CD4-positive, alpha-beta T cell (primary cell): ENCODE measurements at regions not wholly inside any gene's neighbourhood (a gene's known extent, or its start where the extent isn't known, plus 50 kb on each side); places are given as distances from the start of the nearest gene placed in this dataset.

ENCODE experiments used
- ATAC-seq: fragments of 200-7000 bp; cut with Tn5 transposase; one replicate; pipeline ENCODE4 v1.10.0; 2022; ENCODE audit warnings: mild to moderate bottlenecking; ENCODE audit not compliant: poor library complexity
- CTCF ChIA-PET: fragments of 350-600 bp; sonication (Branson Sonifier 250); formaldehyde crosslinking; loops from one replicate; lab custom pipeline; 2021; ENCODE audit warnings: antibody characterized with exemption, inconsistent platforms; lab: Charles Lee
- POLR2A ChIA-PET: fragments of 350-600 bp; sonication (Branson Sonifier 250); formaldehyde crosslinking; loops from one replicate; lab custom pipeline; 2021; ENCODE audit warnings: antibody characterized with exemption, inconsistent platforms; lab: Charles Lee
- DNase-seq, 14 experiments: peaks; one replicate each; pipeline ENCODE4 v3.0.0-alpha.2; 2013 to 2020; ENCODE audit warnings: mixed read lengths in 2 of 14
- H3K27ac ChIP-seq, 2 donors: one replicate each; pipeline versions ENCODE4 v1.5.1 to v1.7.0; 2013; ENCODE audit warnings: low read length in 2 of 2, low read depth in 1 of 2, mild to moderate bottlenecking in 1 of 2
- H3K27me3 ChIP-seq, 2 experiments: 1 replicate in 1 of 2; 2 replicates in 1 of 2; pipeline versions ENCODE4 v1.6.1 to v1.7.0; 2013; ENCODE audit warnings: low read length in 2 of 2, control low read depth in 1 of 2, mild to moderate bottlenecking in 1 of 2, moderate library complexity in 1 of 2; ENCODE audit not compliant: insufficient read depth in 2 of 2, control insufficient read depth in 1 of 2
- H3K36me3 ChIP-seq: one replicate; pipeline ENCODE4 v1.6.1; 2013; ENCODE audit warnings: low read length, control low read depth; ENCODE audit not compliant: insufficient read depth
- H3K4me1 ChIP-seq: one replicate; pipeline ENCODE4 v1.6.1; 2013; ENCODE audit warnings: low read length, control low read depth; ENCODE audit not compliant: insufficient read depth
- H3K4me3 ChIP-seq: one replicate; pipeline ENCODE4 v1.5.1; 2013; ENCODE audit warnings: mild to moderate bottlenecking, low read length, moderate library complexity
- H3K9me3 ChIP-seq, 2 experiments: 1 replicate in 1 of 2; 2 replicates in 1 of 2; pipeline versions ENCODE4 v1.6.1 to v1.7.0; 2013; ENCODE audit warnings: low read length in 2 of 2, mild to moderate bottlenecking in 2 of 2, control low read depth in 1 of 2, moderate library complexity in 1 of 2; ENCODE audit not compliant: control insufficient read depth in 1 of 2, insufficient read depth in 1 of 2
- H3K27ac Mint-ChIP-seq: one replicate; pipeline ENCODE4 v1.8.0; 2020; ENCODE audit warnings: mixed read lengths
- H3K27me3 Mint-ChIP-seq: one replicate; pipeline ENCODE4 v1.8.0; 2021; ENCODE audit warnings: mixed read lengths
- H3K36me3 Mint-ChIP-seq: one replicate; pipeline ENCODE4 v1.8.0; 2021; ENCODE audit warnings: low read depth, mixed read lengths
- H3K4me1 Mint-ChIP-seq: one replicate; pipeline ENCODE4 v1.8.0; 2021; ENCODE audit warnings: low read depth, mixed read lengths
- H3K4me3 Mint-ChIP-seq: one replicate; pipeline ENCODE4 v1.8.0; 2020; ENCODE audit warnings: mild to moderate bottlenecking, mixed read lengths
- H3K9me3 Mint-ChIP-seq: one replicate; pipeline ENCODE4 v1.8.0; 2020; ENCODE audit warnings: mixed read lengths
- CTCF ChIP-seq: fragments of 200-600 bp; IDR thresholded peaks from one replicate; pipeline ENCODE4 v1.8.0; 2022; ENCODE audit warnings: antibody characterized with exemption, mild to moderate bottlenecking
- intact Hi-C, 2 experiments: fragments of 100-400 bp; cut with DNase I in 1 of 2; cut with micrococcal nuclease in 1 of 2; formaldehyde crosslinking; loops; one replicate each; pipeline versions ENCODE4 v1.15.1 to v1.9.0; 2023 to 2025; cut with DNase I, micrococcal nuclease

GRCh38 chr2:156088587-156088986 is 243.9 kb downstream of the NR4A2 start:
- Histone ChIP-seq H3K4me1 (no peaks in the 10 kb centered on the region), H3K9me3 (peaks cover 0 to 6% of the 10 kb centered on the region in 2 experiments), H3K36me3 (no peaks in the 10 kb centered on the region), H3K27ac (no peak overlapping the region), H3K4me3 (no peak overlapping the region), H3K27me3 (no peaks in the 10 kb centered on the region)
- H3K4me3 Mint-ChIP-seq = no peak overlapping the region
- no peaks in the 10 kb centered on the region for H3K36me3 Mint-ChIP-seq
- H3K27ac Mint-ChIP-seq = no peak overlapping the region
- TF ChIP-seq CTCF = no peak
- intact Hi-C loops = no loop called here
- no peak for DNase-seq
- no peaks in the 10 kb centered on the region for H3K9me3 Mint-ChIP-seq
- no peak for ATAC-seq
- H3K4me1 Mint-ChIP-seq = no peaks in the 10 kb centered on the region
- CTCF ChIA-PET = no interaction called here
- POLR2A ChIA-PET = no interaction called here
- no peaks in the 10 kb centered on the region for H3K27me3 Mint-ChIP-seq

- intact Hi-C loops = no loop called here
- H3K4me1 Mint-ChIP-seq = no peaks in the 10 kb centered on the region
- H3K4me3 ChIP-seq = no peak overlapping the region
These were observed 244.6 kb downstream of the NR4A2 start for GRCh38 chr2:156087875-156088274.

GRCh38 chr2:156083763-156084493 is 248.6 kb downstream of the NR4A2 start:
- ChIA-PET POLR2A (no interaction called here), CTCF (no interaction called here)
- peaks cover 7% of the 10 kb centered on the region for H3K9me3 Mint-ChIP-seq
- Histone ChIP-seq H3K9me3 (peaks cover 0 to 7% of the 10 kb centered on the region in 2 experiments), H3K27me3 (no peaks in the 10 kb centered on the region), H3K36me3 (no peaks in the 10 kb centered on the region), H3K27ac (no peak overlapping the region), H3K4me3 (no peak overlapping the region), H3K4me1 (no peaks in the 10 kb centered on the region)
- no peak overlapping the region for H3K27ac Mint-ChIP-seq
- no peak for TF ChIP-seq CTCF
- no peak overlapping the region for H3K4me3 Mint-ChIP-seq
- H3K36me3 Mint-ChIP-seq = no peaks in the 10 kb centered on the region
- ATAC-seq (no peak), DNase-seq (no peak)
- intact Hi-C loops = no loop called here
- H3K27me3 Mint-ChIP-seq = no peaks in the 10 kb centered on the region
- H3K4me1 Mint-ChIP-seq = no peaks in the 10 kb centered on the region

More at GRCh38 chr2:156087875-156088274, 244.6 kb downstream of the NR4A2 start:
- no peak for DNase-seq
- Mint-ChIP-seq H3K36me3 (no peaks in the 10 kb centered on the region), H3K9me3 (no peaks in the 10 kb centered on the region), H3K27ac (no peak overlapping the region), H3K27me3 (no peaks in the 10 kb centered on the region), H3K4me3 (no peak overlapping the region)
- Histone ChIP-seq H3K9me3 (peaks cover 0 to 7% of the 10 kb centered on the region in 2 experiments), H3K27me3 (no peaks in the 10 kb centered on the region), H3K36me3 (no peaks in the 10 kb centered on the region), H3K27ac (no peak overlapping the region), H3K4me1 (no peaks in the 10 kb centered on the region)
- TF ChIP-seq CTCF = no peak
- ATAC-seq = no peak
- ChIA-PET CTCF (no interaction called here), POLR2A (no interaction called here)
